ENCODE measurements at regions not wholly inside any gene's neighbourhood (a gene's known extent, or its start where the extent isn't known, plus 50 kb on each side); places are given as distances from the start of the nearest gene placed in this dataset.

- no peak for DNase-seq (ENCODE audit: low read depth in 3 of 3, low spot score in 2 of 3)
Measured at GRCh38 chr20:37643400-37643799, 50.4 kb upstream of the CTNNBL1 start.

GRCh38 chr20:37642246-37642645 is 51.6 kb upstream of the CTNNBL1 start:
- DNase-seq (ENCODE audit: low read depth in 3 of 3, low spot score in 2 of 3): no peak

- no peak for DNase-seq (ENCODE audit: low read depth in 3 of 3, low spot score in 2 of 3)
Measured at GRCh38 chr20:37640600-37641561, 52.9 kb upstream of the CTNNBL1 start.

GRCh38 chr20:37638527-37638926 is 55.3 kb upstream of the CTNNBL1 start:
- DNase-seq (ENCODE audit: low read depth in 3 of 3, low spot score in 2 of 3): no peak

GRCh38 chr20:37636977-37637376 is 56.9 kb upstream of the CTNNBL1 start:
- no peak for DNase-seq (ENCODE audit: low read depth in 3 of 3, low spot score in 2 of 3)

GRCh38 chr20:37636212-37636975 is 57.4 kb upstream of the CTNNBL1 start:
- no peak for DNase-seq (ENCODE audit: low read depth in 3 of 3, low spot score in 2 of 3)

GRCh38 chr20:37630993-37631392 is 62.8 kb upstream of the CTNNBL1 start:
- DNase-seq (ENCODE audit: low read depth in 3 of 3, low spot score in 2 of 3): no peak

- no peak for DNase-seq (ENCODE audit: low read depth in 3 of 3, low spot score in 2 of 3)
Measured at GRCh38 chr20:37630166-37630565, 63.7 kb upstream of the CTNNBL1 start.

GRCh38 chr20:37627767-37628130 is 66.1 kb upstream of the CTNNBL1 start:
- no peak for DNase-seq (ENCODE audit: low read depth in 3 of 3, low spot score in 2 of 3)

GRCh38 chr20:37627060-37627766 is 66.6 kb upstream of the CTNNBL1 start:
- DNase-seq (ENCODE audit: low read depth in 3 of 3, low spot score in 2 of 3): peak; percentile 54 to 69 (median 68)

- DNase-seq (ENCODE audit: low read depth in 3 of 3, low spot score in 2 of 3): no peak
Measured at GRCh38 chr20:37624963-37625362, 68.9 kb upstream of the CTNNBL1 start.

- no peak for DNase-seq (ENCODE audit: low read depth in 3 of 3, low spot score in 2 of 3)
Measured at GRCh38 chr20:37622728-37623127, 71.1 kb upstream of the CTNNBL1 start.

- no peak for DNase-seq (ENCODE audit: low read depth in 3 of 3, low spot score in 2 of 3)
Measured at GRCh38 chr20:37619496-37619895, 74.3 kb upstream of the CTNNBL1 start.

GRCh38 chr20:37616110-37616425 is 77.8 kb upstream of the CTNNBL1 start:
- DNase-seq (ENCODE audit: low read depth in 3 of 3, low spot score in 2 of 3): no peak

GRCh38 chr20:37615340-37616109 is 78.3 kb upstream of the CTNNBL1 start:
- no peak for DNase-seq (ENCODE audit: low read depth in 3 of 3, low spot score in 2 of 3)

- DNase-seq (ENCODE audit: low read depth in 3 of 3, low spot score in 2 of 3): no peak
Measured at GRCh38 chr20:37611852-37612251, 82.0 kb upstream of the CTNNBL1 start.

GRCh38 chr20:37611346-37611745 is 82.5 kb upstream of the CTNNBL1 start:
- no peak for DNase-seq (ENCODE audit: low read depth in 3 of 3, low spot score in 2 of 3)

- no peak for DNase-seq (ENCODE audit: low read depth in 3 of 3, low spot score in 2 of 3)
Measured at GRCh38 chr20:37610203-37610798, 82.6 kb upstream of the BLCAP start.

GRCh38 chr20:37602634-37603033 is 75.0 kb upstream of the BLCAP start:
- DNase-seq (ENCODE audit: low read depth in 3 of 3, low spot score in 2 of 3): no peak

GRCh38 chr20:37600486-37600885 is 72.8 kb upstream of the BLCAP start:
- no peak for DNase-seq (ENCODE audit: low read depth in 3 of 3, low spot score in 2 of 3)

All from right renal cortex interstitium (tissue), 3 donors.